Mucosa of descending colon (tissue), 3 donors: ENCODE measurements at regions not wholly inside any gene's neighbourhood (a gene's known extent, or its start where the extent isn't known, plus 50 kb on each side); places are given as distances from the start of the nearest gene placed in this dataset.

ENCODE experiments used
- ATAC-seq: fragments of 200-7000 bp; cut with Tn5 transposase; one replicate; pipeline ENCODE4 v1.9.1; 2020; ENCODE audit warnings: mild to moderate bottlenecking, moderate library complexity
- DNase-seq, 3 donors: peaks; one replicate each; pipeline ENCODE4 v3.0.0-alpha.2; 2020
- H3K36me3 ChIP-seq: fragments of 200-600 bp; one replicate; pipeline ENCODE4 v1.8.0; 2021; ENCODE audit warnings: low read depth, mild to moderate bottlenecking
- H3K4me1 ChIP-seq: fragments of 200-600 bp; one replicate; pipeline ENCODE4 v1.8.0; 2021; ENCODE audit warnings: low read depth, mild to moderate bottlenecking
- H3K4me3 ChIP-seq: fragments of 200-600 bp; one replicate; pipeline ENCODE4 v1.8.0; 2021; ENCODE audit warnings: mild to moderate bottlenecking
- H3K9me3 ChIP-seq: fragments of 200-600 bp; one replicate; pipeline ENCODE4 v1.8.0; 2021; ENCODE audit warnings: mild to moderate bottlenecking
- intact Hi-C, 2 donors: fragments of 100-400 bp; cut with DNase I in 1 of 2; cut with micrococcal nuclease in 1 of 2; formaldehyde crosslinking; loops; one replicate each; pipeline versions ENCODE4 v1.11.0 to v1.11.1; 2022; cut with DNase I, micrococcal nuclease
- TF ChIP-seq, protein P1 (sequence below): fragments of 200-600 bp; IDR thresholded peaks from one replicate; pipeline ENCODE4 v1.8.0; 2022; ENCODE audit warnings: antibody characterized with exemption, mild to moderate bottlenecking
- donor health status: DM: no; HTN: no; CAD: no; lungs with moderate emphysema.
- donor health status: DM: no; HTN: no; CAD: no.
- donor health status: DM: no; HTN: yes; CAD: no.

DNA sequence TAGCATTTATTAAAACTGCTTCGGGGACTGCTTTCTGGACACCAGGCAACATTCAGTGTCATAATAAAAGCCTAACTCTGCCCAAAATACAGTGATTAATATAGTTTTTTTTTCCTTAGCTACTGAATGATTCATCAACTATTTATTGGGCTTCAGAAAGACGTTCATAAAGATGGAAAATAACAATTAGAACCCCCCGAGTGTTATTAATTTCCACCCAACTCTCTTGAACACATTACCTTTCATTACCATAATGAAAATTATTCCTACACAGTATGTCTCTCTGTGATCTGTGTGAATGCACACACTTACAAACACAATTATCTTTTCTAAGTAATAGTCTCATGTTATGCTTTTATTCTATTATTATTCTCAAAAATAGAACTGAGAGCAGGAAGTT is 473.0 kb downstream of the ADAMTS20 start:
- DNase-seq (no peak), ATAC-seq (no peak)
- intact Hi-C loops = no loop called here
- H3K9me3 ChIP-seq = peaks cover 6% of the 10 kb centered on the region
- H3K36me3 ChIP-seq = no peaks in the 10 kb centered on the region
- TF ChIP-seq, protein P1, sequence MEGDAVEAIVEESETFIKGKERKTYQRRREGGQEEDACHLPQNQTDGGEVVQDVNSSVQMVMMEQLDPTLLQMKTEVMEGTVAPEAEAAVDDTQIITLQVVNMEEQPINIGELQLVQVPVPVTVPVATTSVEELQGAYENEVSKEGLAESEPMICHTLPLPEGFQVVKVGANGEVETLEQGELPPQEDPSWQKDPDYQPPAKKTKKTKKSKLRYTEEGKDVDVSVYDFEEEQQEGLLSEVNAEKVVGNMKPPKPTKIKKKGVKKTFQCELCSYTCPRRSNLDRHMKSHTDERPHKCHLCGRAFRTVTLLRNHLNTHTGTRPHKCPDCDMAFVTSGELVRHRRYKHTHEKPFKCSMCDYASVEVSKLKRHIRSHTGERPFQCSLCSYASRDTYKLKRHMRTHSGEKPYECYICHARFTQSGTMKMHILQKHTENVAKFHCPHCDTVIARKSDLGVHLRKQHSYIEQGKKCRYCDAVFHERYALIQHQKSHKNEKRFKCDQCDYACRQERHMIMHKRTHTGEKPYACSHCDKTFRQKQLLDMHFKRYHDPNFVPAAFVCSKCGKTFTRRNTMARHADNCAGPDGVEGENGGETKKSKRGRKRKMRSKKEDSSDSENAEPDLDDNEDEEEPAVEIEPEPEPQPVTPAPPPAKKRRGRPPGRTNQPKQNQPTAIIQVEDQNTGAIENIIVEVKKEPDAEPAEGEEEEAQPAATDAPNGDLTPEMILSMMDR = no peak
- H3K4me1 ChIP-seq = no peaks in the 10 kb centered on the region
- H3K4me3 ChIP-seq = no peak overlapping the region

DNA sequence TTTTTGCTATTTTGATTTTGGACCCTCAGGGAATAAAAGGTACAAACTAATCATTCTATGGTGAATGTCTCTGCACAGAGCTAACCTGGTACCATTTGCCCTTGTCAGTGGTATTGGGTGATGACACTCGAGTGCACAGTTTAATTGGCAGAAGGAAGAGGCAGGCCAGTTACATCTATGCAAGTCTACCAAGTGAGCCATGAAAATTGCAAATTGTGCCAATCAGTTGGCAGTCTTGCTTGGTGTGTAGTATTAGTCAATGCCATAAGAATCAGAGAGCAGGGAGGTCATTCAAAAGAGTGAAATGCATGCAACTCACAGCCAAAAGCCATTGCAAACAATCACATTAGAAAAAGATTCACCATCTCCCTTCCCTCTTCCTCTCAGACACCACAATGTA is 479.6 kb downstream of the ADAMTS20 start:
- H3K4me3 ChIP-seq = no peak overlapping the region
- peaks cover 5% of the 10 kb centered on the region for H3K9me3 ChIP-seq
- ATAC-seq = no peak
- no peaks in the 10 kb centered on the region for H3K36me3 ChIP-seq
- DNase-seq = no peak
- TF ChIP-seq, protein P1 = no peak
- intact Hi-C loops = no loop called here
- no peaks in the 10 kb centered on the region for H3K4me1 ChIP-seq

DNA sequence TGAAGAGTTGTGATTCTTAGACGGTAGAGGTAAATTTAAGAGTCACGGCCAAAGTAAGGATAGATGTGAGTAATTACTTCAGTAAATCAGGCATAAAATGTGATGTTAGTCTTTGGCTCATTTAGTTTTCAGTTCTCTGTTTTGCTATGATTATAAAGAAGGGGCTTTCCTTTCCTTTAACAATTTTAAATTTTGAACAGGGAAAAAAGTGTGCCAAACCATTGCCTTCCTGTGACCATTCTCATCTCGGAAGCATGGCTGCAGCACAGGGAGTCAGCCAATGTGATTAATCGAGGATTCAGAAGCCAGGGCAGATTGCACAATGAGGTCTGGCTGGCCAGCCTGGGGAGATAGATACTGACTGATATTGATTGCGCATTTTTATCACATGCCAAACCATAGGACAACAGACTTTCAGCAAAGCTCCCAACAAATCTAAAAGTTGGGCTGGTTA is 480.2 kb upstream of the PRICKLE1 start:
- no peak for ATAC-seq
- peak in 1 of 3 donors; percentile 2 for DNase-seq
- intact Hi-C loops = no loop called here
- peaks cover 11% of the 10 kb centered on the region for H3K9me3 ChIP-seq
- no peaks in the 10 kb centered on the region for H3K36me3 ChIP-seq
- H3K4me3 ChIP-seq = no peak overlapping the region
- TF ChIP-seq, protein P1 = no peak
- no peaks in the 10 kb centered on the region for H3K4me1 ChIP-seq

DNA sequence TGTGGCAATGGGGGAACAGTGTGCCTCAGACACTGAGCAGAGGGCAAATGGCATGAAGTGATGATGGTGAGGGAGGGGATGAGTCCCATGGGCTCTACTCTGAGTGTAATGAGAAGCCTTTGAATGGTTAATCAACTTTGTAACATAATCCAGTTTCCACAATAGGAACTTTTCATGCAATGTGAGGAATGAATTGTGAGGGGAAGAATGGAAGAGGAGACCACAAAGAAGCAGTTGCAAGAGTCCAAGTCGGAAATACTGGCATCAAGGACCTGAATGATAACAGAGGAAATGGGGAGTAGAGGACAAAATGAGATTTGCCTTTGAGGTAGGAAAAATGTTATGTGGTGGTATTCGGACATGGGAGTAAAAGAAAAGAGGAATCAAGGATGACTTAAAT is 476.9 kb upstream of the PRICKLE1 start:
- TF ChIP-seq, protein P1 = no peak
- DNase-seq (no peak), ATAC-seq (no peak)

DNA sequence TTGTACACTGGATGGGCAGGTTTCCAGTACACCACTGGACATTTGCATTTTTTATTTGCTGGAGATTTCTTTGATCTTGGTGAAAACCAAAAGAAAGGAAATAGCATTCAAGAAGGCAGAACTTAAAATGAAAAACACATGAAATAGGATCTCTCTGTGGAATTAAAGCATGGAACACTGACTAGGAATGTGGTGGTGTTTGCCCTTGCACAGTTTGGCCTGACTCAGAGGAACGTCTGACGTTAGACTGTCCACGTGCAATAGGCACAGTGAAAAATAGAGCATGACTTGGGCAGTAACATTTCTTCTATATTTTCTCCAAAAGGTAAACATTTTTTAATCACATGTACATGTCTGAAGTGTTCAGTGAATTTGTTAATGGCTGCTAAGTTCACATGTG is 474.1 kb upstream of the PRICKLE1 start:
- H3K4me1 ChIP-seq = no peaks in the 10 kb centered on the region
- ATAC-seq (no peak), DNase-seq (no peak)
- no peak overlapping the region for H3K4me3 ChIP-seq
- TF ChIP-seq, protein P1 = no peak
- intact Hi-C loops = no loop called here
- H3K36me3 ChIP-seq = no peaks in the 10 kb centered on the region
- peaks cover 11% of the 10 kb centered on the region for H3K9me3 ChIP-seq

More for the DNA sequence above, 476.9 kb upstream of the PRICKLE1 start:
- no peaks in the 10 kb centered on the region for H3K36me3 ChIP-seq
- intact Hi-C loops = no loop called here
- no peaks in the 10 kb centered on the region for H3K4me1 ChIP-seq
- peaks cover 11% of the 10 kb centered on the region for H3K9me3 ChIP-seq
- no peak overlapping the region for H3K4me3 ChIP-seq
